Stomach (tissue), 4 donors: ENCODE measurements at regions not wholly inside any gene's neighbourhood (a gene's known extent, or its start where the extent isn't known, plus 50 kb on each side); places are given as distances from the start of the nearest gene placed in this dataset.

Experiments used
- POLR2A ChIP-seq, 4 donors: fragments of 450-650 bp; IDR thresholded peaks; one replicate each; pipeline ENCODE4 v1.6.1; 2016; ENCODE audit warnings: antibody characterized with exemption in 4 of 4, control low read depth in 2 of 4, mild to moderate bottlenecking in 1 of 4, moderate library complexity in 1 of 4
- POLR2AphosphoS5 ChIP-seq, 3 donors: sonication (generic); formaldehyde crosslinking; IDR thresholded peaks; one replicate each; pipeline ENCODE4 v1.6.1; 2016; ENCODE audit warnings: antibody characterized with exemption in 3 of 3
- TF ChIP-seq, protein P1 (sequence below), 7 experiments: fragments of 450-650 bp in 4 of 7; fragments of 200-600 bp in 3 of 7; sonication (generic) in 3 of 7; IDR thresholded peaks; one replicate each; pipeline ENCODE4 v1.5.1; 2016 to 2019; ENCODE audit warnings: antibody characterized with exemption in 7 of 7, control low read depth in 2 of 7, mild to moderate bottlenecking in 1 of 7

GRCh38 chr13:33367171-33367895 is 81.8 kb upstream of the STARD13 start:
- TF ChIP-seq, protein P1, sequence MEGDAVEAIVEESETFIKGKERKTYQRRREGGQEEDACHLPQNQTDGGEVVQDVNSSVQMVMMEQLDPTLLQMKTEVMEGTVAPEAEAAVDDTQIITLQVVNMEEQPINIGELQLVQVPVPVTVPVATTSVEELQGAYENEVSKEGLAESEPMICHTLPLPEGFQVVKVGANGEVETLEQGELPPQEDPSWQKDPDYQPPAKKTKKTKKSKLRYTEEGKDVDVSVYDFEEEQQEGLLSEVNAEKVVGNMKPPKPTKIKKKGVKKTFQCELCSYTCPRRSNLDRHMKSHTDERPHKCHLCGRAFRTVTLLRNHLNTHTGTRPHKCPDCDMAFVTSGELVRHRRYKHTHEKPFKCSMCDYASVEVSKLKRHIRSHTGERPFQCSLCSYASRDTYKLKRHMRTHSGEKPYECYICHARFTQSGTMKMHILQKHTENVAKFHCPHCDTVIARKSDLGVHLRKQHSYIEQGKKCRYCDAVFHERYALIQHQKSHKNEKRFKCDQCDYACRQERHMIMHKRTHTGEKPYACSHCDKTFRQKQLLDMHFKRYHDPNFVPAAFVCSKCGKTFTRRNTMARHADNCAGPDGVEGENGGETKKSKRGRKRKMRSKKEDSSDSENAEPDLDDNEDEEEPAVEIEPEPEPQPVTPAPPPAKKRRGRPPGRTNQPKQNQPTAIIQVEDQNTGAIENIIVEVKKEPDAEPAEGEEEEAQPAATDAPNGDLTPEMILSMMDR (IDR thresholded peaks at IDR 0.05): no peak
- TF ChIP-seq POLR2AphosphoS5 (IDR thresholded peaks at IDR 0.05): no peak
- no peak for TF ChIP-seq POLR2A (IDR thresholded peaks at IDR 0.05)
